Osteoblast (primary cell): ENCODE measurements at regions not wholly inside any gene's neighbourhood (a gene's known extent, or its start where the extent isn't known, plus 50 kb on each side); places are given as distances from the start of the nearest gene placed in this dataset.
"Not testable (repeated sequence)": the region's sequence is repeated elsewhere in the genome, so short reads cannot be mapped to it uniquely, and the experiment has no call there.

Experiments
- DNase-seq: peaks from one replicate; pipeline ENCODE4 v3.0.0; 2011; ENCODE audit warnings: low spot score, mixed read lengths; ENCODE audit not compliant: insufficient read length; ENCODE audit errors: missing footprints
- H2AFZ ChIP-seq: 2 replicates; pipeline ENCODE4 v1.6.0; 2011; ENCODE audit warnings: mild to moderate bottlenecking, low read length
- H3K27ac ChIP-seq: 2 replicates; pipeline ENCODE4 v1.5.1; 2011; ENCODE audit warnings: mild to moderate bottlenecking, low read depth, low read length, moderate library complexity
- H3K27me3 ChIP-seq: 2 replicates; pipeline ENCODE4 v1.6.0; 2012; ENCODE audit warnings: mild to moderate bottlenecking, control low read depth, inconsistent platforms, low read length, moderate library complexity; ENCODE audit not compliant: insufficient read depth
- H3K36me3 ChIP-seq: 2 replicates; pipeline ENCODE4 v1.5.1; 2011; ENCODE audit warnings: mild to moderate bottlenecking, low read length, control low read depth, moderate library complexity; ENCODE audit not compliant: insufficient read depth
- H3K4me1 ChIP-seq: 2 replicates; pipeline ENCODE4 v1.5.1; 2011; ENCODE audit warnings: mild to moderate bottlenecking, low read length, control low read depth, moderate library complexity; ENCODE audit not compliant: insufficient read depth
- H3K4me2 ChIP-seq: 2 replicates; pipeline ENCODE4 v1.6.0; 2011; ENCODE audit warnings: mild to moderate bottlenecking, low read length; ENCODE audit not compliant: insufficient read depth
- H3K4me3 ChIP-seq: fragments of 200-600 bp; sonication (generic); 3 replicates; pipeline ENCODE4 v1.5.1; 2012; ENCODE audit warnings: mild to moderate bottlenecking, low read length, inconsistent platforms; ENCODE audit not compliant: insufficient read depth
- H3K79me2 ChIP-seq: 2 replicates; pipeline ENCODE4 v1.6.0; 2012; ENCODE audit warnings: mild to moderate bottlenecking, low read length, control low read depth, inconsistent platforms; ENCODE audit not compliant: insufficient read depth
- H3K9me3 ChIP-seq: 2 replicates; pipeline ENCODE4 v1.5.1; 2011; ENCODE audit warnings: low read depth, low read length, control low read depth
- H4K20me1 ChIP-seq: 2 replicates; pipeline ENCODE4 v1.6.0; 2012; ENCODE audit warnings: mild to moderate bottlenecking, low read length, control low read depth; ENCODE audit not compliant: insufficient read depth
- TF ChIP-seq, protein P1 (sequence below): IDR thresholded peaks from 2 replicates; pipeline ENCODE4 v1.5.1; 2011; ENCODE audit warnings: mild to moderate bottlenecking, low read depth, low read length, moderate library complexity; ENCODE audit errors: extremely low read depth

DNA sequence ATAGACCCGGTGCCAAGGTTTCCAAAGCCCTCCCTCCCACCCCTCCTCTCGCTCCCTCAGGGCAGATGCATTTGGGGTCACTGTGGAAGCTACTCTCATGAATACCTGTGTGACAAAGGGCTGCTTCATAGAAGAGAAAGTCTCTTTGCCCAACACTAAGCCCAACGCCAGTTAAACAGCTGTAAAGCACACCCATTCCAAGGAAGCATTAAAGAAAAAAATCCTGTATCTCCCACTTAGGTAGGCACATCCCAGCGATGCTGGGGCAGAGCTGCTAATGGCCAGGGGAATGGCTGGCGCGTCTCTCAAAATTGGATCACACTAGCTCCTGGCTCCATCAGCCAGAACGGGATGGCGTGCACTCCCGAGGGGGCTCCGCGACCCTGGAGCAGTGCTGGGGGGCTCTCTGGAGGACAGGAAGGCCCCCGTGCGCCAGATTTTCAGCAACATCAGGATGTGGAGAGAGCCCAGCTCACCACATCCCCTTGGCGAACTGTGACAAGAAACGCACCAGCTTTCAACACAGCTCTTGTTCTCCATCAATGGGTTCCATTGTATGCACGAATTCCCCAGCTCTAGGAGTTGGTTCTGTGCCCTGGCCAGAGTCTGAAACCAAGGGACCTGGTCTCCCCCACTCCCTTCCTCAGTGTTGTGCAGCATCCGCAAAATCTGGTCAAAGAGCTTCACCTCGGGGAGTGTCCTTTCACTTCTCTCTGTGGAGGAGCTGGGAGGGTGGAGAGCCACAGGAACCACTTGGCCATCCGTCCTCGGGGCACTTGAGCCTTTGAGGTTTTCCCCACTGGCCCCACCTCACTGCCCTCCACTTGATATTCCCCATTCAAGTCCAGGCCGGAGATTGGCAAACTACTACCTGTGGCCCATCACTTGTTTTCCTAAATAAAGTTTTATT lies 74.1 kb downstream of the TFAP2C start:
- H4K20me1 ChIP-seq, result no peaks in the 10 kb centered on the region
- H3K4me2 ChIP-seq, result no peak overlapping the region
- no peak overlapping the region for H3K27ac ChIP-seq
- no peak overlapping the region for H2AFZ ChIP-seq
- no peaks in the 10 kb centered on the region for H3K36me3 ChIP-seq
- no peak overlapping the region for H3K4me3 ChIP-seq
- H3K9me3 ChIP-seq, result no peaks in the 10 kb centered on the region
- no peaks in the 10 kb centered on the region for H3K79me2 ChIP-seq
- DNase-seq, result no peak
- no peaks in the 10 kb centered on the region for H3K4me1 ChIP-seq
- TF ChIP-seq, protein P1, sequence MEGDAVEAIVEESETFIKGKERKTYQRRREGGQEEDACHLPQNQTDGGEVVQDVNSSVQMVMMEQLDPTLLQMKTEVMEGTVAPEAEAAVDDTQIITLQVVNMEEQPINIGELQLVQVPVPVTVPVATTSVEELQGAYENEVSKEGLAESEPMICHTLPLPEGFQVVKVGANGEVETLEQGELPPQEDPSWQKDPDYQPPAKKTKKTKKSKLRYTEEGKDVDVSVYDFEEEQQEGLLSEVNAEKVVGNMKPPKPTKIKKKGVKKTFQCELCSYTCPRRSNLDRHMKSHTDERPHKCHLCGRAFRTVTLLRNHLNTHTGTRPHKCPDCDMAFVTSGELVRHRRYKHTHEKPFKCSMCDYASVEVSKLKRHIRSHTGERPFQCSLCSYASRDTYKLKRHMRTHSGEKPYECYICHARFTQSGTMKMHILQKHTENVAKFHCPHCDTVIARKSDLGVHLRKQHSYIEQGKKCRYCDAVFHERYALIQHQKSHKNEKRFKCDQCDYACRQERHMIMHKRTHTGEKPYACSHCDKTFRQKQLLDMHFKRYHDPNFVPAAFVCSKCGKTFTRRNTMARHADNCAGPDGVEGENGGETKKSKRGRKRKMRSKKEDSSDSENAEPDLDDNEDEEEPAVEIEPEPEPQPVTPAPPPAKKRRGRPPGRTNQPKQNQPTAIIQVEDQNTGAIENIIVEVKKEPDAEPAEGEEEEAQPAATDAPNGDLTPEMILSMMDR, result no peak
- H3K27me3 ChIP-seq, result no peaks in the 10 kb centered on the region

DNA sequence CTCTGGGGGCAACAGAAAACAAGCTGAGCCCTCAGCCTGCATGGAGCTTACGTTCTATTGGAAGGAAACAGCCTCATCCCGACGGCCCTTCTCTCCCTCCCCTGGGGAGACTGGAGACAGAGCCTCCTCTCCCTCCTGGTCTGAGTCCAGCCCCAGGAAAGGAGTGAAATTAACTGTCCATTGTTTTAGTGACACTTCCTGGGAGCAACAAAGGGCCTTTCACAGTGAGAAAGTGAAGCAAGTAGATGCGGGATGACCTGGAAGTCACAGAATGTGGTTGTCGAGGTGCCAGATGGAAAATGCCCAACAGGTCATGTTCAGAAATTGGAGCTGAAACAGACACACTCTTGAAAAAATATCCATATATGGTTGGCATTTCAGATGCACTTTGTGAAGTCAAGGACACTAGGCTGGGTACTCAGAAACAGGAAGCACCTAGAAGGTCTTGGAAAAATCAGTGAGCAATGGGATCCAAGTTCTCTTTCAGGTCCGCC lies 77.8 kb downstream of the TFAP2C start:
- DNase-seq, result no peak
- no peaks in the 10 kb centered on the region for H3K36me3 ChIP-seq
- no peak overlapping the region for H3K4me2 ChIP-seq
- H2AFZ ChIP-seq, result no peak overlapping the region
- H3K27ac ChIP-seq, result no peak overlapping the region
- H3K4me1 ChIP-seq, result no peaks in the 10 kb centered on the region
- no peak overlapping the region for H3K4me3 ChIP-seq
- TF ChIP-seq, protein P1, result no peak
- H3K79me2 ChIP-seq, result no peaks in the 10 kb centered on the region
- no peaks in the 10 kb centered on the region for H3K27me3 ChIP-seq
- no peaks in the 10 kb centered on the region for H3K9me3 ChIP-seq
- no peaks in the 10 kb centered on the region for H4K20me1 ChIP-seq

DNA sequence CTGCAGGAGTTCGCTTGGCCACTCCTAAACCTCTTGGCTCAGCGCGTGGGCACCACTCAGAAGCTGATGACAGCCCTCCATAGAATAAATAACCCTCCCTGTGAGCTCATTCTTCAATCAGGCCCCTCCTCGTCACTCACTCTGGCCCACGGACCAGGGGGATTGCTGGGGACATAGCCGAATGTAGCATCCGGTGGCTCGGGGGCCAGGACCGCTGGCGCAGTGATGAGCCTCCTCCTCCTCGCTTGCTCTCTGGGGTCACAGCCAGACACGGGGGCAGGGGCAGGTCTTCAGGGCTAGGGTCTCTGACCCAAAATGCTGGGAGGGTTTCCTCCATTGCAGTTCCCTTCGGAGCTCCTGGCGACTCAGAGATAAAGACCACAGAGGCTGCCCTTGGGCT lies 79.9 kb downstream of the TFAP2C start:
- DNase-seq, result no peak
- TF ChIP-seq, protein P1, result no peak
- Histone ChIP-seq H3K9me3 (no peaks in the 10 kb centered on the region), H3K27ac (no peak overlapping the region), H3K36me3 (no peaks in the 10 kb centered on the region), H3K79me2 (no peaks in the 10 kb centered on the region), H3K4me3 (no peak overlapping the region), H2AFZ (no peak overlapping the region), H3K4me2 (no peak overlapping the region), H4K20me1 (no peaks in the 10 kb centered on the region), H3K4me1 (no peaks in the 10 kb centered on the region), H3K27me3 (no peaks in the 10 kb centered on the region)

DNA sequence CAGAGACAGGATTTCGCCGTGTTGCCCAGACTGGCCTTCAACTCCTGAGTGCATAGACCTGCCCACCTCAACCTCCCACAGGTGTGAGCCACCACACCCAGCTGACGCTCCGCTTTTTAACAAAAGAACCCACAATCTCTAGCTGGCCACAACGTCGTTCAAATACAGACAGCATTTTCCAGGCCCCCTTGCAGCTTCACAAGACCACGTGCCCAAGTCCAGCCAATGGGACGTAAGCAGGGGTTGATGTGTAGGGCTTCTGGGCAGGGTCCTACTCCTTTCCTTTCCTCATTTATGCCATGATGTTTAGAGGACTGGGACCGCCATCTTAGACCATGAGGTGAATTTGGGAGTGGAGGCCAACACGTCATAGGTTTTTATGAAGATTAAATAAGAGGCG lies 81.0 kb downstream of the TFAP2C start:
- Histone ChIP-seq H3K79me2 (no peaks in the 10 kb centered on the region), H3K36me3 (no peaks in the 10 kb centered on the region), H3K27ac (no peak overlapping the region), H3K4me2 (no peak overlapping the region), H3K4me3 (no peak overlapping the region), H3K9me3 (no peaks in the 10 kb centered on the region), H2AFZ (no peak overlapping the region), H4K20me1 (no peaks in the 10 kb centered on the region), H3K4me1 (no peaks in the 10 kb centered on the region), H3K27me3 (no peaks in the 10 kb centered on the region)
- DNase-seq, result no peak
- TF ChIP-seq, protein P1, result no peak

DNA sequence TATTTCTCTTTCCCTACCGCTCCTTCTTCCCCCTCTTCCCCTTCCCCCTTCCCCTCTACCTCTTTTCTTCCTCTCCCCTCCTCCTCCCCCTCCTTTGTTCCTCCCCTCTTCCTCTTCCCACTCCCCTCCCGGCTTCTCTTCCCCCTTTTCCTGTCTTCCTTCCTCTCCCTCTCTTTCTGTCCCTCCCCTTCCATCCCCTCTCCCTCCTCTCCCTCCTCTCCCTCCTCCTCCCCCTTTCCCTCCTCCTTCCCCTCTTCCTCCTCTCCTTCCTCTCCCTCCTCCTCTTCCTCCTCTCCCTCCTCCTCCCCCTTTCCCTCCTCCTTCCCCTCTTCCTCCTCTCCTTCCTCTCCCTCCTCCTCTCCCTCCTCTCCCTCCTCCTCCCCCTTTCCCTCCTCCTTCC lies 81.5 kb downstream of the TFAP2C start:
- DNase-seq, H3K4me3 ChIP-seq, H3K79me2 ChIP-seq, H2AFZ ChIP-seq, H3K27me3 ChIP-seq, H4K20me1 ChIP-seq, H3K4me2 ChIP-seq, H3K27ac ChIP-seq, H3K36me3 ChIP-seq, H3K4me1 ChIP-seq, H3K9me3 ChIP-seq: not testable (repeated sequence)
